CD4-positive, alpha-beta T cell (primary cell): ENCODE measurements at regions not wholly inside any gene's neighbourhood (a gene's known extent, or its start where the extent isn't known, plus 50 kb on each side); places are given as distances from the start of the nearest gene placed in this dataset.

ENCODE experiments used
- ATAC-seq: fragments of 200-7000 bp; cut with Tn5 transposase; one replicate; pipeline ENCODE4 v1.10.0; 2022; ENCODE audit warnings: mild to moderate bottlenecking; ENCODE audit not compliant: poor library complexity
- CTCF ChIA-PET: fragments of 350-600 bp; sonication (Branson Sonifier 250); formaldehyde crosslinking; loops from one replicate; lab custom pipeline; 2021; ENCODE audit warnings: antibody characterized with exemption, inconsistent platforms; lab: Charles Lee
- POLR2A ChIA-PET: fragments of 350-600 bp; sonication (Branson Sonifier 250); formaldehyde crosslinking; loops from one replicate; lab custom pipeline; 2021; ENCODE audit warnings: antibody characterized with exemption, inconsistent platforms; lab: Charles Lee
- DNase-seq, 14 experiments: peaks; one replicate each; pipeline ENCODE4 v3.0.0-alpha.2; 2013 to 2020; ENCODE audit warnings: mixed read lengths in 2 of 14
- H3K27ac ChIP-seq, 2 donors: one replicate each; pipeline versions ENCODE4 v1.5.1 to v1.7.0; 2013; ENCODE audit warnings: low read length in 2 of 2, low read depth in 1 of 2, mild to moderate bottlenecking in 1 of 2
- H3K27me3 ChIP-seq, 2 experiments: 1 replicate in 1 of 2; 2 replicates in 1 of 2; pipeline versions ENCODE4 v1.6.1 to v1.7.0; 2013; ENCODE audit warnings: low read length in 2 of 2, control low read depth in 1 of 2, mild to moderate bottlenecking in 1 of 2, moderate library complexity in 1 of 2; ENCODE audit not compliant: insufficient read depth in 2 of 2, control insufficient read depth in 1 of 2
- H3K36me3 ChIP-seq: one replicate; pipeline ENCODE4 v1.6.1; 2013; ENCODE audit warnings: low read length, control low read depth; ENCODE audit not compliant: insufficient read depth
- H3K4me1 ChIP-seq: one replicate; pipeline ENCODE4 v1.6.1; 2013; ENCODE audit warnings: low read length, control low read depth; ENCODE audit not compliant: insufficient read depth
- H3K4me3 ChIP-seq: one replicate; pipeline ENCODE4 v1.5.1; 2013; ENCODE audit warnings: mild to moderate bottlenecking, low read length, moderate library complexity
- H3K9me3 ChIP-seq, 2 experiments: 1 replicate in 1 of 2; 2 replicates in 1 of 2; pipeline versions ENCODE4 v1.6.1 to v1.7.0; 2013; ENCODE audit warnings: low read length in 2 of 2, mild to moderate bottlenecking in 2 of 2, control low read depth in 1 of 2, moderate library complexity in 1 of 2; ENCODE audit not compliant: control insufficient read depth in 1 of 2, insufficient read depth in 1 of 2
- H3K27ac Mint-ChIP-seq: one replicate; pipeline ENCODE4 v1.8.0; 2020; ENCODE audit warnings: mixed read lengths
- H3K27me3 Mint-ChIP-seq: one replicate; pipeline ENCODE4 v1.8.0; 2021; ENCODE audit warnings: mixed read lengths
- H3K36me3 Mint-ChIP-seq: one replicate; pipeline ENCODE4 v1.8.0; 2021; ENCODE audit warnings: low read depth, mixed read lengths
- H3K4me1 Mint-ChIP-seq: one replicate; pipeline ENCODE4 v1.8.0; 2021; ENCODE audit warnings: low read depth, mixed read lengths
- H3K4me3 Mint-ChIP-seq: one replicate; pipeline ENCODE4 v1.8.0; 2020; ENCODE audit warnings: mild to moderate bottlenecking, mixed read lengths
- H3K9me3 Mint-ChIP-seq: one replicate; pipeline ENCODE4 v1.8.0; 2020; ENCODE audit warnings: mixed read lengths
- intact Hi-C, 2 experiments: fragments of 100-400 bp; cut with DNase I in 1 of 2; cut with micrococcal nuclease in 1 of 2; formaldehyde crosslinking; loops; one replicate each; pipeline versions ENCODE4 v1.15.1 to v1.9.0; 2023 to 2025; cut with DNase I, micrococcal nuclease
- TF ChIP-seq, protein P1 (sequence below): fragments of 200-600 bp; IDR thresholded peaks from one replicate; pipeline ENCODE4 v1.8.0; 2022; ENCODE audit warnings: antibody characterized with exemption, mild to moderate bottlenecking

DNA sequence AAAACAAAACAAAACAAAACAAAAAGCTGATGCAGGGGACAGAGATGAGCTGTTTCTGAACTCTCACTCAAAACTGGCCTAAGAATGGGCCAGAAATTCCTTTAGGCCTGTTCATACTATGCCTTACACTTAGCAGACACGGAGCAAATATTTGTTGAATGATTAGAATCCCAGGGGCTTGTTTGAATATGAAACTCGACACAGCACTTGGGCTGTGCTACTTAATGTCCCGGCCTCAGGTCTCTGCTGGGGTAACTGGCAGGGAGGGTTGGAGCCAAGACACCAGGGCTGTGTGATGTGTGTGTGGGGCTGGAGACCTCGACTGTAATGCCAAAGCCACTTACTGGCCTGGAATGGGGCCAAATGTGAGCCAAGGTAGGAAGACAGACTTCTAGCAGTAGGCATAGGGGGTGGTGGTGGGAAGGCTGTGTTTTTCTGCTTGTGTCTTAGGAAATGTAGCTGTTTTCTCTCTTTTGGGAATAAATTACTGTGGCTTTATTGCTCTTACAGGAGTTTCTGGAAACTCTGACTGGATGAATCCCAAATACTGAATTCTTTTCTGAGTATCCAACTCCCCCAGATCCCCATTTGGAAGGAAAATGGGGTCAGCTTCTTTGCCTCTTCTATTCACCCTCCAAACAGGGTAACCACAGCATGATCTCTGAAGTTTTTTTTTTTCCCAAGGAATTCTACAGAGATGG is 66.7 kb downstream of the EMX2 start:
- ChIA-PET POLR2A (no interaction called here), CTCF (no interaction called here)
- H3K9me3 ChIP-seq, result peaks cover 0 to 9% of the 10 kb centered on the region in 2 experiments
- no peak overlapping the region for H3K27ac ChIP-seq
- intact Hi-C loops, result no loop called here
- no peak overlapping the region for H3K4me3 ChIP-seq
- peaks cover 2 to 6% of the 10 kb centered on the region in 2 experiments for H3K27me3 ChIP-seq
- H3K4me1 ChIP-seq, result no peaks in the 10 kb centered on the region
- DNase-seq (no peak), ATAC-seq (no peak)
- H3K4me1 Mint-ChIP-seq, result no peaks in the 10 kb centered on the region
- no peak overlapping the region for H3K27ac Mint-ChIP-seq
- no peaks in the 10 kb centered on the region for H3K36me3 ChIP-seq
- TF ChIP-seq, protein P1, sequence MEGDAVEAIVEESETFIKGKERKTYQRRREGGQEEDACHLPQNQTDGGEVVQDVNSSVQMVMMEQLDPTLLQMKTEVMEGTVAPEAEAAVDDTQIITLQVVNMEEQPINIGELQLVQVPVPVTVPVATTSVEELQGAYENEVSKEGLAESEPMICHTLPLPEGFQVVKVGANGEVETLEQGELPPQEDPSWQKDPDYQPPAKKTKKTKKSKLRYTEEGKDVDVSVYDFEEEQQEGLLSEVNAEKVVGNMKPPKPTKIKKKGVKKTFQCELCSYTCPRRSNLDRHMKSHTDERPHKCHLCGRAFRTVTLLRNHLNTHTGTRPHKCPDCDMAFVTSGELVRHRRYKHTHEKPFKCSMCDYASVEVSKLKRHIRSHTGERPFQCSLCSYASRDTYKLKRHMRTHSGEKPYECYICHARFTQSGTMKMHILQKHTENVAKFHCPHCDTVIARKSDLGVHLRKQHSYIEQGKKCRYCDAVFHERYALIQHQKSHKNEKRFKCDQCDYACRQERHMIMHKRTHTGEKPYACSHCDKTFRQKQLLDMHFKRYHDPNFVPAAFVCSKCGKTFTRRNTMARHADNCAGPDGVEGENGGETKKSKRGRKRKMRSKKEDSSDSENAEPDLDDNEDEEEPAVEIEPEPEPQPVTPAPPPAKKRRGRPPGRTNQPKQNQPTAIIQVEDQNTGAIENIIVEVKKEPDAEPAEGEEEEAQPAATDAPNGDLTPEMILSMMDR, result no peak
- peaks cover 28% of the 10 kb centered on the region for H3K27me3 Mint-ChIP-seq
- H3K36me3 Mint-ChIP-seq, result no peaks in the 10 kb centered on the region
- H3K9me3 Mint-ChIP-seq, result no peaks in the 10 kb centered on the region
- H3K4me3 Mint-ChIP-seq, result no peak overlapping the region

DNA sequence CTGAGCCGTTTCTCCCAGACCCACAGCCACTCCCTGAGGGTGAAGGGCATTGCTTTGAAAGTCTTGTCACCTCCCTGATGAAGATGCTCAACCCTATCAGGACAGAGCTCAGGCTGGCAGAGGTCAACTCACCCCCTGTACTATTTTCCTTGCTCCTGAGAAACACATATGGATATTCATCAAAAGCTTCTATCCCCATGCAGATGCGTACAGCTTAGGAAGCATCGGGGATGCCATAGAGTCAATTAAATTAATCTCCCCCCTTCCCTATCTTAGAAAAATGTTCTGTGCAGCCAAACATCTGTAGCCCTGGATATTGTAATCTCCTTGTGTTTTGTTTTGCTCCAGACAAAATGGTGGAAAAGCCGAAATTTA is 67.2 kb downstream of the EMX2 start:
- H3K36me3 ChIP-seq, result no peaks in the 10 kb centered on the region
- no peaks in the 10 kb centered on the region for H3K36me3 Mint-ChIP-seq
- no peaks in the 10 kb centered on the region for H3K4me1 ChIP-seq
- CTCF ChIA-PET, result no interaction called here
- H3K27me3 Mint-ChIP-seq, result peaks cover 30% of the 10 kb centered on the region
- H3K27ac ChIP-seq, result no peak overlapping the region
- no peak overlapping the region for H3K4me3 ChIP-seq
- intact Hi-C loops, result no loop called here
- H3K9me3 Mint-ChIP-seq, result no peaks in the 10 kb centered on the region
- peaks cover 3 to 6% of the 10 kb centered on the region in 2 experiments for H3K27me3 ChIP-seq
- TF ChIP-seq, protein P1, result no peak
- H3K27ac Mint-ChIP-seq, result no peak overlapping the region
- POLR2A ChIA-PET, result no interaction called here
- no peak for DNase-seq
- ATAC-seq, result no peak
- H3K9me3 ChIP-seq, result peaks cover 0 to 9% of the 10 kb centered on the region in 2 experiments
- H3K4me1 Mint-ChIP-seq, result no peaks in the 10 kb centered on the region
- no peak overlapping the region for H3K4me3 Mint-ChIP-seq

DNA sequence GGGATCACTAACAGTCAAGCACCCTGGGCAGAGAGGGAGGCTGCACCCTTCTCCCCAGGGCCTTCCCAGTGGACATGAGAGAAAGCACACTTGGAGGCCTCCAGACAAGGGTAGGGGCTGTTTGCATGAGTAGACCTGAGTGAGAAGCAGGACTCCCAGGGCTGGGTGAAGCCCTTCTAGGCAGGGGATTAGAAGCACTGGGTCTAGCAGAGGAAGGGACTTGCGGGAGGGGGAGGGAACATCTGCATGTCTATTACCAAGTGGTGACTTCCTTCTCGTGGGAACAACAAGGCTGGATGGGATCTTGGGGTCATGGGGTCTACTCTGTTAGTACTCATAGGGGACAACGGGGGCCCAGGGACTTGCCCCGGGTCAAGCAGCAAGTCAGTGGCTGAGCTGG is 67.8 kb downstream of the EMX2 start:
- Mint-ChIP-seq H3K4me3 (no peak overlapping the region), H3K36me3 (no peaks in the 10 kb centered on the region), H3K9me3 (no peaks in the 10 kb centered on the region), H3K27me3 (peaks cover 26% of the 10 kb centered on the region), H3K4me1 (no peaks in the 10 kb centered on the region), H3K27ac (no peak overlapping the region)
- Histone ChIP-seq H3K4me3 (no peak overlapping the region), H3K27ac (no peak overlapping the region), H3K9me3 (peaks cover 0 to 9% of the 10 kb centered on the region in 2 experiments), H3K4me1 (no peaks in the 10 kb centered on the region), H3K27me3 (peaks cover 3 to 6% of the 10 kb centered on the region in 2 experiments), H3K36me3 (no peaks in the 10 kb centered on the region)
- intact Hi-C loops, result no loop called here
- TF ChIP-seq, protein P1, result no peak
- ChIA-PET CTCF (no interaction called here), POLR2A (no interaction called here)
- ATAC-seq (no peak), DNase-seq (no peak)
